Kidney (tissue), 13 donors: ENCODE measurements at regions not wholly inside any gene's neighbourhood (a gene's known extent, or its start where the extent isn't known, plus 50 kb on each side); places are given as distances from the start of the nearest gene placed in this dataset.

ENCODE experiments used
- DNase-seq, 5 donors: peaks; one replicate each; pipeline ENCODE4 v3.0.0-alpha.2; 2013 to 2020
- FAIRE-seq: peaks from 2 replicates; lab custom pipeline; 2012; peaks lifted over from hg19 to GRCh38; lab: Jason Lieb, UNC
- H3K27ac ChIP-seq, 2 donors: one replicate each; pipeline ENCODE4 v1.7.0; 2013; ENCODE audit warnings: low read depth in 2 of 2, low read length in 2 of 2, inconsistent platforms in 1 of 2
- H3K27me3 ChIP-seq: one replicate; pipeline ENCODE4 v1.7.1; 2013; ENCODE audit warnings: low read length, inconsistent platforms; ENCODE audit not compliant: control insufficient read depth, insufficient read depth
- H3K36me3 ChIP-seq, 3 donors: one replicate each; pipeline versions ENCODE4 v1.7.0 to v1.7.1; 2013; ENCODE audit warnings: low read length in 3 of 3, control low read depth in 1 of 3, inconsistent platforms in 1 of 3; ENCODE audit not compliant: insufficient read depth in 3 of 3, control insufficient read depth in 2 of 3
- H3K4me1 ChIP-seq, 3 donors: one replicate each; pipeline versions ENCODE4 v1.7.0 to v1.7.1; 2013; ENCODE audit warnings: low read length in 3 of 3, inconsistent platforms in 1 of 3, low read depth in 1 of 3; ENCODE audit not compliant: control insufficient read depth in 2 of 3, insufficient read depth in 2 of 3
- H3K4me3 ChIP-seq, 3 donors: one replicate each; pipeline versions ENCODE4 v1.7.0 to v1.8.1; 2013; ENCODE audit warnings: low read length in 3 of 3, control low read depth in 1 of 3, inconsistent platforms in 1 of 3
- H3K9ac ChIP-seq, 3 donors: one replicate each; pipeline versions ENCODE4 v1.7.0 to v1.7.1; 2013; ENCODE audit warnings: low read length in 3 of 3, control low read depth in 1 of 3, inconsistent platforms in 1 of 3
- H3K9me3 ChIP-seq, 3 donors: one replicate each; pipeline versions ENCODE4 v1.7.0 to v1.7.1; 2013; ENCODE audit warnings: low read length in 3 of 3, control low read depth in 1 of 3, inconsistent platforms in 1 of 3; ENCODE audit not compliant: control insufficient read depth in 2 of 3, insufficient read depth in 1 of 3
- CTCF ChIP-seq: IDR thresholded peaks from 3 replicates; pipeline ENCODE4 v1.5.1; 2012; ENCODE audit warnings: mild to moderate bottlenecking, moderate library complexity, borderline replicate concordance; ENCODE audit not compliant: insufficient read depth; ENCODE audit errors: extremely low read depth
- intact Hi-C: fragments of 100-400 bp; cut with DNase I; formaldehyde crosslinking; loops from one replicate; pipeline ENCODE4 v1.11.1; 2022
- donor health status: control.
- donor health status: control.
- donor health status: control.
- donor health status: control.
- donor health status: control.
- donor health status: DM: yes; HTN: yes; CAD: no.
- donor health status: Normal renal cell carcinoma (clear cell type).

- H3K9me3 ChIP-seq, result no peaks in the 10 kb centered on the region
- no peak overlapping the region for H3K9ac ChIP-seq
- H3K27me3 ChIP-seq, result no peaks in the 10 kb centered on the region
- no peak for TF ChIP-seq CTCF
- FAIRE-seq (no peak), DNase-seq (no peak)
- intact Hi-C loops, result no loop called here
- no peak overlapping the region for H3K27ac ChIP-seq
- no peak overlapping the region for H3K4me3 ChIP-seq
- no peaks in the 10 kb centered on the region for H3K36me3 ChIP-seq
- no peaks in the 10 kb centered on the region for H3K4me1 ChIP-seq
Observed at GRCh38 chr2:7417845-7418742, 500.9 kb downstream of the RNF144A start.

DNA sequence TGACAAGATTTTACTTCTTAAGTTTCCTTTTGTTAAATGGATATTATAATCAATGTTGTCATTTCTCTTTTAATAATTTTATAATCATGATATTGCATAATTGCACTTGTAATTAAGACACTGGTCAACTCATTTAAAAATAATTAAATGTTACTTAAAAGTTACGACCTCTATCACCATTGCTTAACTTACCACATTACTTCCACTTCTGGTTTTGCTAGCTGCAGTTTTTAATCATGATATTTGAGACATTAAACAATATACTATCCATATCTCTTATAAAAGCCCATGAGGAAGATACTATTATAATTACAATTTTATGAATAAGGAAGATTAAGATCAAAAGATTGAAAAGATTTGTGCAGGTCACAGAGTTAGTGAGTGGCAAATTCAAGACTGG, 502.0 kb downstream of the RNF144A start:
- TF ChIP-seq CTCF, result no peak
- Histone ChIP-seq H3K4me3 (no peak overlapping the region), H3K4me1 (no peaks in the 10 kb centered on the region), H3K9me3 (no peaks in the 10 kb centered on the region), H3K36me3 (no peaks in the 10 kb centered on the region), H3K27ac (no peak overlapping the region), H3K27me3 (no peaks in the 10 kb centered on the region), H3K9ac (no peak overlapping the region)
- FAIRE-seq (no peak), DNase-seq (no peak)
- intact Hi-C loops, result no loop called here

- Histone ChIP-seq H3K9me3 (no peaks in the 10 kb centered on the region), H3K27ac (no peak overlapping the region), H3K4me3 (no peak overlapping the region), H3K4me1 (no peaks in the 10 kb centered on the region), H3K36me3 (no peaks in the 10 kb centered on the region), H3K9ac (no peak overlapping the region), H3K27me3 (no peaks in the 10 kb centered on the region)
- FAIRE-seq, result no peak
- intact Hi-C loops, result no loop called here
- TF ChIP-seq CTCF, result no peak
- no peak for DNase-seq
Observed at GRCh38 chr2:7419814-7420311, 502.7 kb downstream of the RNF144A start.
